Stimulated activated CD8-positive, alpha-beta memory T cell treated with anti-CD3 and anti-CD28 coated beads, Interleukin-15, amount 100 ng/mL, for 48 hours (primary cell): ENCODE measurements at regions not wholly inside any gene's neighbourhood (a gene's known extent, or its start where the extent isn't known, plus 50 kb on each side); places are given as distances from the start of the nearest gene placed in this dataset.
"Not testable (repeated sequence)": the region's sequence is repeated elsewhere in the genome, so short reads cannot be mapped to it uniquely, and the experiment has no call there.

Experiments used
- DNase-seq, 2 donors: peaks; one replicate each; pipeline ENCODE4 v3.0.0-alpha.2; 2020; ENCODE audit warnings: low read depth in 2 of 2

DNA sequence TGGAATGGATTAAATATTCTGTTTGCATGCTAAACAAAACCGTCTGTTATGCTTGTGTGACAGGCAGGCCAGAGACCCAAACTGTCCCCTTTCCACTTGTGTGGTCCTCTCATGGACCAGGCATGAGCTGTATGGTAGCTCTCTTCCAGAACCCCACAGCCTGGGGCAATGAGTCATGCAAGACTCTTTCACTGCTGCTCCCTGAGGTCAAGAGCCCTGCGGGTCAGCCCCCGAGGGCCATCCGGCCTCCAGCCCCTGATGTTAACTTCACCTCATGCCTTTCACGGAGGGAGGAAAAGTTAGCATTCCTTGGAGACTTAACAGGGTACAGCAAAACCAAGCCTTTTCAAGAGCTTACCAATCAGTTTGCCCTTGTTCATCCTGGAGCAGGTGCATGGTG lies 239.1 kb upstream of the DIO3 start:
- DNase-seq = no peak

DNA sequence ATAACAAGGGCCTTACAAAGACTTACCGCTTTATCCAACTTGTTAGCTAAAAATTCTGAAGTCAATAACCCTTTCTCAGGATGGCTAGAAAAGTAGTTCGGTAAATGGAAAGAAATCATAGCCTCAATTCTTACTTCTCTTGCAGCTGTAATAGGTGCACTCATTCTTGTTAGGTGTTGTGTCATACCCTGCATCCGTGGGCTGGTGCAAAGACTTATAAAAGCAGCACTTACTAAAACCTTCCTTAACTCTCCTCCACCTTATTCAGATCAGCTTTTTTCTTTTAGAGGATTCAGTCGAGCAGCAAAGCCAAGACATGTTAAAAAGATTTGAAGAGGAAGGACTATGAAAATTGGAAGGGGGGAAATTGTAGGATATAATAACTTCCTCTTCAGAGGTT lies 238.2 kb upstream of the DIO3 start:
- DNase-seq = no peak

DNA sequence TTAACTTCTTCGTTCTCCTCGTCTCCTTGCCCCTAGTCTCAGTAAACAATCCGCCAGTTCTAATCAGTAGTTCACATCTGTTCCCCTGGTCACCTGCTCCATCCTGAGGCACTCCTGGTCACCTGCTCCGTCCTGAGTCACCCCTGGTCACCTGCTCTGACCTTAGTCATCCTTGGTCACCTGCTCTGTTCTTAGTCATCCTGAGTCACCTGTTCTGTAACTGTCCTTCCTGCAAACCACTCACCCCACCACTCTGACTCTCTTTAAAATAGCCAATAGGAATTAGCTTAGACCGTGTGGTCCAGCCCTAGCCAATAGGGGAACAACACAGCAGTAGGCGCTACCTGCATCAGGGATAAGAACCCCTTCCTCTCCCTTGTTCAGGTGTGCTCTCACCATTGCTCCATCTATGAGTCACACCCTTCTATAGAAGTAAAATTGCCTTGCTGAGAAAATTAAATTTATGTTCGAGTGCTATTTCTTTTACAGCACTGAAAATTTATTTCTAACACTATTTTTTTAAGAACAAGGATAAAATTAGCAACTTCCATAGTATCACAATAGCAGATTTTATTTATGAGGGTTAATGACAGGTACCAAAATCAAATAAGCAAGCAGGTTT lies 237.6 kb upstream of the DIO3 start:
- DNase-seq = not testable (repeated sequence)

DNA sequence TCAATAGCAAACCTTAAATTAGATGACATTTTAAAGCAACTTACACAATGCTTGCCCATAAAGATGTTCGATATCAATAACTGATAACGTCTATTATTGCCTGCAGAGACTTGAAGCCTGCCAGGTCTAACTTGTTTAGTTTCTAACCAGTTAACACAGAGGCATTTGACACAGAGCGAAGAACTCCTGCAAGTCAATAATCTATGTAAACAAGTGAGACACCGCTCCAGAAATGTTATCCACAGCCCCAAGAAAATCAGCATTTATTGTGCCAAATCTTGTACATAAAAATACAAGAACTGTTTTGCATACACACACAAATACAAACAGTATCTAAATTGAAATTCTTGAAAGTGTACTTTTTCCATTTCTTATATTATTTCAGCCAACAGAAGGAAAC lies 236.0 kb upstream of the DIO3 start:
- no peak for DNase-seq

DNA sequence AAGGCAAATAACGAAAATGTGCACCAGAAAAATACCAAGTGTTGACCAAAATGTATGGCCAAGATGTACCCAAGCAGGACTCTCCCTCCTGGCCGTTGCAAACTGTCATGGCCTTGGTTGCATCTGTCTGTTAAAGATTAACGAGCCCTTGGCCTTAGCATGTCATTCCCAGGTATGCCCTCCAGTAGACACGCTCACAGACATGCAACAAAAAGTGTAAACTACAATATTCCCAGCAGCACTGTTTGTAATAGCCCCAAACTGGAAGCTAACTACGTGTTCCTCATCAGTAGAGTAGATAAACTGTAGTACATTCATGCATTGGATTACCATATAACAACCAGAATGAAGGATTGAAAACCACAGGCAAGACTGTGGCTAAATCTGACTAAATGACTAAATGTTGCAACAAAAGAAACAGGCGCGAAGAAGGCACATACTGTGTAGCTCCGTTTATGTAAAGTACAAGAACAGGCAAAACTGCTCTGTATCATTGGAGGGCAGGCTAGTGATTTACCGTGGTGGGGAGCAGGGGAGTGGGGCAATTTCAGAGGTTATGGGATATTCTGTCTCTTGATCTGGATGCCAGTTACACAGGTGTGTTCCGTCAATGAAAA lies 232.8 kb upstream of the DIO3 start:
- DNase-seq = no peak

DNA sequence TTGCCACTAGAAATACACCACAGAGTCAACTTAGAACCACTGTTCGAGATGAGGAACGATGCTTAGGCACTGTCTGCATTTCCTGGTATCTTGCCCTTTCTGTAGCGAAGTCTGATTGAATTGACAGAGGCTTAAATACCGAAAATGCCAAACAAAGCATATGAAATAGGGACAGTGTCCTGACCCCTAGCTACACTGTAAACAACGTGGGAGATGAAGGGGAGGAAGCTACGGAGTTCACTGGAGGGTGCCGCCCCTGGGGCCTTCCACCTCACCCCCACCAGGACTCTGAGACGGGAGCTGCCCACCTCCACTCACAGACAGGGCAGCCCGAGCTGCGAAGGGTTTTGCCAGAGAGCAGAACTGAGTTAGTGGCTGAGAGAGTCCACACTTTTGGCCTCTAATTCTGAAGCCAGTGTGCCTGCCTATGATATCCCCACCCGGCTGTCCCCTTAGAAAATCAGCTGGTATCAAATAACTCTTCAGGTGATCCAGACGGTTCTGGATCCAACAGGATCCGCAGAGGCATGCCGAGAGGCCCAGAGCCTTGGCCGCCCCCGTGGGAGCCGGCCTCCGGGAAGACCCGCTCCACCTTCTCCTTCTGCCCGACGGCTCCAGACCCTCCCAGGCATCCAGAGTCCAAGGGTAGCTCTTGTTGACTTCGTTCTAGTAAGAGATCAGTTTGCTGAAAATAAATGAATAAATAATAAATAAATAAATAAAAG lies 230.7 kb upstream of the DIO3 start:
- DNase-seq = no peak

DNA sequence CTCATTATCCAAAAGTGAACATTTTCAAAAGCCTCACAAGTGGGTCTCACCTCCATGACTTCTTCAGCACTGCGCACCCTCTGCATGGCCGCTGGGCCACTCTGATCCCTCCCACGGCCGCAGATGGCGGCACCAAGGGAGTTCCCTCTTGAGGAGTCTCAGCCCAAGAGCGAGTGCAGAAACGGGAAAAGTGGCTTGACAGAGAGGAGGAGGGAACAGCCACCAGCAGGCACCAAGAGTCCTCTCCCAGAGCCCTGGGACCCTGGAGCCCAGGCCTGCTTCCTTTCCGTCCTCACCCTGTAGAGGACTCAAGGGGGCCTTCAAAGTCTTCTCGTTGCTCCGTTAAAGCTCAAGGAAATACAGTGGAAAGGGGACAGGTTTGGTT lies 230.2 kb upstream of the DIO3 start:
- no peak for DNase-seq

DNA sequence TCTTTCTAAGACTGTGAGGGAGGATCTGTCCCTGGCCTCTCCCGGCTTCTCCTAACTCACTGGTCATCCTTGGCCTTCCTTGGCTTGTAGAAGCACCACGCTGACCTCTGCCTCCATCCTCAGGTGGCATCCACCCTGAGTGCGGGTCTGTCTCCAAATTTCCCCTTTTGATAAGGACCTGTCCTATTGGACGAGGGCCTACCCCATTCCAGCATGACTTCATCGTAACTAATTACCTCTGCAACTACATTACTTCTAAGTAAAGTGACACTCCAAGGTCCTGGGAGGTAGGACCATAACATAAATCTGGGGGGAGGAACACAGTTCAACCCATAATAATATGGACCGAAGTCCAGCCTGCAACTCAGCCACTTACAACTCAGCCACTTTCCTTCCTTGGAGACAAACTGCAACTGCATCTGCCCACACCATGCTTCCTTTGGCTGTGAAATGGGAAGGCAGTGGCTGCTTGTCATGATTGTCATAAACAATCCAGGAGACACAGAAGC lies 229.6 kb upstream of the DIO3 start:
- no peak for DNase-seq

DNA sequence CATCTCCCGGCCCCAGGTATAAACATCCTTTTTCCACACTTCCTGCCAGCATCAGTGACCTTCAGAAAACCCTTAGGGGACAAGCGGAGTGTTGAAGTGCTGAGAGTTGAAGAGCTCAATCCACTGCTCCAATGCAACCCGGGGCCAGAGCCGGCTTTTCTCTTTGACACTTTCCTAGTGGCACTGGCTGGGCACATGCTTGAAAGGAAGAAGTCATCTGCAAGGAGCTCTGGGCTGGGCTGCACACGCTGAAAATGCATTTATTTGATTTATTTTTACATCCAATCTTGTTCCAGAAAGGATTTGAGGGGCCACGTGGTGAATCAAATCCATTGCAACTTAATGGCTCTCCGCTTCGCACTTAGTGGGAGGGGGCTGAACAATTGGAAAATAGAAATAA lies 229.0 kb upstream of the DIO3 start:
- no peak for DNase-seq

DNA sequence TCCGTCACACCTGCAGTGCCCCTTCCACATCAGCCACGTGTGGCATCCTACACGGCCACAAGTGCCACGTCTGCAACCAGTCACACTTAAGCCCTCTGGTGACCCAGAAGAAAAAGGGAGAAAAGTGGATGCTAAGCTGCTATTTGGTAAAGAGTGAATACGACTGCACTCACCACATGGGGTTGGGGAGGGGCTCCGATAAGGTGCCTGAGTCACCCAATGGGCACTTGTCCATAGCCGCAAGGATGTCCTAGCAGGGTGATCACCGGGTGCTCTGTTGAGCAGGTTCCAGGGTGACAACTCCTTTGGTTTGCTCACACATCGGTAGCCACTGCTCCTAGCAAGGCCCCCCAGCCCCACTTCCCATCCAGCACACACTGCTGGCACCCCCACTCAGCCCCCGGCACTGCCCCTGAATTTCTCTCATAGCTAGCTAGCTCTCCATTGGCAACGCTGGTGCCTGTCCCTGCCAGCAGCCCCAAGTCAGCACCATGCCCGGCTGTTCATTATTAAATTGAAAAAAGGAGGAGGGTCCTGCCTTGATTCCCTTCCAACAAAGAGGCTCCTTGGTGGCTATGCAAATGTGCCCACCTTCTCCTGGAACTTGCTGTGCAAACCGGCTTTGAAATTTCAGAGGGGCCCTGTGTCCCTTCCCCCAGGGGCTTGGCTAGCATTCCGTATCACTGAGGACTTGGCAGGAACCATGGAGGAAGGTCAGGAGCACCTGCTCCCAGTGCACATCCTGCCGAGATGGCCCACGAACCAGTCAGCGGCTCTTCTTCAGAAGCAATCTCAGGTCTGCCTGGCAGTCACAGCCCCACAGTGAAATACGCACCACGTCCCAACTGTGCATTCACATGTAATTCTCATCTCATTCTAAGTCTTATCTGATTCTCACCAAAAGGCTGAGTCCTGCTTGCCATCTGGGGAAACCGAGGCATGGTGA lies 227.7 kb upstream of the DIO3 start:
- DNase-seq = no peak

DNA sequence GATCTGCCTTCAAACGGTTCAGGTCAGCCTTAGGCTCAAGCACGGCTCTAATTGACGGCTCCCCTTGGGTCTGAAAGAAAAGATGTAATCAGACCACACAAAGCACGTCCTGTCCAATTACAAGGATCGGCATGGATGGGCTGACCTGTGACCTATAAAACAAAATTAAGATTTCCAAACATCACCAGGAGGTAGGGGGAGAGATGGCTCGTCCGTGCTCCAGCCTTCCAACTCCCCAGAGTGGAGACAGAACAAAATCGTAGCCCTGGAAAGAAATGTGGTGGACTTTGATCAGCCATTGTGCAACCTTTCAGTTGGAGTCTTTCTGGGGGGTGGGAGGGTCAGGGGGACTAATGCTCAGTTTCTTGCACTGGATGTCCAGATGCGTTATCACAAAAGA lies 226.6 kb upstream of the DIO3 start:
- no peak for DNase-seq

DNA sequence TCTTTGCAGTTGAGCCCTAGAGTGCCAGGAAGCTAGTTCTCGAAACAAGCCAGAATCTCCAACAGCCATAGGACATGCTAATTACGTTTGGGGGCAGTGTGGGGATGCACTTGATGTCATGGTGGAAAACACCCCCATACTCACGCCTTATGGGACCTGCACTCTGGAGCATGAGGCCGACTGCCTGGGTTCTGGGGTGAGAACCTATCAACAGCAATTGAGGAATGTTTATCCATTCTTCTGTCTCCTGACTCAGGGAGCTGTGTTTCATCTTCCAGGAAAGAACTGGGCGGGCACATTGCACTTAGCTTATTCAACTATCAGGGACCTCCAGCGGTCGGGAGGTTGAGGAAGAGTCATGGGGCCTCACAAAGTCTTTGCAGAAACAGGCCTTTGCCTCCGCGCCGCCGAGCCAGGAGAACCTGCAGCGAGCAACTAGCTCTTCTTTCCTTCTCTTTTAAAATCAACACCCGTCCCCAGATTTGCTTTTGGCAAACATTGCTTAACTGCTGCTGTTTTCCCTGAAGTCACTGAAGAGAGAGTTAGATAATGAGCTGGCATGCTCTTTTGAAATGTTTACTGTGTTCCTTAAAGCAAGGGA lies 226.1 kb upstream of the DIO3 start:
- no peak for DNase-seq

DNA sequence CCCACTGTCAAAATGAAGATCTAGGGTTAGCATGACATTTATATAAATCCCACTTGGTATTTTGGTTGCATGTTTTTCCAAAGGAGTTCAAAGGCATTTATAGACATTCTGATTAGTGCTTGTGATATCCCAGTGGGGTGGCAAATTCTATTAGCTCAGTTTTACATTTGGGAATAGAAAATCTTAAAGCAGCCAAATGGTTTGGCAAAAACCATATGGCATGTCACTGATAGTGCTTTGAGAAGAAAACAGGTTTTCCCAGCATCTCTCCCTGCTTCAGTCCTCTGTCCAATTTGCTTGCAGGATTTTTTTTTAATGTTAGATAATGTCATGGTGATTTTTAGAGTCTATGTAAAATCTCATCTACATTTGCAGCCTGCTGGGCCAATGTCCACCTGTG lies 225.1 kb upstream of the DIO3 start:
- DNase-seq = no peak

DNA sequence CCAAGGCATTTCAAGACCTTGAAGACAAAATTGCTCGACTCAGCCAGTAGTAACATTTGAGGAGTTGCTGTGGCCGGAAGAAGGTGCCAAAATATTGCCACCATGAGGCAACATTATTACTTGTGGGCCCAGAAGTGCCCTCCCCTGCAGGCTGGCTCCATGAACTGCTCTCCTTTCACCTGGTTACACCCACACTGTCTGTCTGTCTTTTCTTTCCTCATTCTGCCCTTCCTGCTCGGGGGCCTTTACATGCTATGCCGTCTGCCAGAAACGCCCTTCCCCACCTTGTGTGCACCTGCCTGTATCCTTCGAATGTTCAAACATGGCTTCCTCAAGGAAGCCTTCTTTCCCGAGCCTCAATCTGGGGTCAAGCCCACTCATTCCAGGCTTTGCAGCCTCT lies 224.2 kb upstream of the DIO3 start:
- no peak for DNase-seq

DNA sequence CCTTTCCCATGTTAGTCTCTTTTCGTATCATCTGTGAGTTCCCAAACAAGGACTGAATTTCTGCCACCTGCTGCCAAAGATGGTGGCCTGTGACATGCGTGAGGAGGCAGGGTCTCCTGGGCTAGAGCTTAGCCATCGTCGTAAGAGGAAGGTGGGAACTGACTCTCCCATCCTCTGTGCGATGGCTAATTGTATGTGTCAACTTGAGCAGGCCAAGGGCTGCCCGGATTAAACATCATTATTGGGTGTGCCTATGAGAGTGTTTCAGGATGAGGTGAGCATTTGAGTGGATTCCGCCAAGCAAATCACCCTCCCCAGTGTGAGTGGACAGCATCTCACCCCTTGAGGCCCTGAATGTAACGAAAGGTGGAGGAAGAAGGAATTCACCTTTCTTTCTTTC lies 220.7 kb upstream of the DIO3 start:
- DNase-seq = no peak

DNA sequence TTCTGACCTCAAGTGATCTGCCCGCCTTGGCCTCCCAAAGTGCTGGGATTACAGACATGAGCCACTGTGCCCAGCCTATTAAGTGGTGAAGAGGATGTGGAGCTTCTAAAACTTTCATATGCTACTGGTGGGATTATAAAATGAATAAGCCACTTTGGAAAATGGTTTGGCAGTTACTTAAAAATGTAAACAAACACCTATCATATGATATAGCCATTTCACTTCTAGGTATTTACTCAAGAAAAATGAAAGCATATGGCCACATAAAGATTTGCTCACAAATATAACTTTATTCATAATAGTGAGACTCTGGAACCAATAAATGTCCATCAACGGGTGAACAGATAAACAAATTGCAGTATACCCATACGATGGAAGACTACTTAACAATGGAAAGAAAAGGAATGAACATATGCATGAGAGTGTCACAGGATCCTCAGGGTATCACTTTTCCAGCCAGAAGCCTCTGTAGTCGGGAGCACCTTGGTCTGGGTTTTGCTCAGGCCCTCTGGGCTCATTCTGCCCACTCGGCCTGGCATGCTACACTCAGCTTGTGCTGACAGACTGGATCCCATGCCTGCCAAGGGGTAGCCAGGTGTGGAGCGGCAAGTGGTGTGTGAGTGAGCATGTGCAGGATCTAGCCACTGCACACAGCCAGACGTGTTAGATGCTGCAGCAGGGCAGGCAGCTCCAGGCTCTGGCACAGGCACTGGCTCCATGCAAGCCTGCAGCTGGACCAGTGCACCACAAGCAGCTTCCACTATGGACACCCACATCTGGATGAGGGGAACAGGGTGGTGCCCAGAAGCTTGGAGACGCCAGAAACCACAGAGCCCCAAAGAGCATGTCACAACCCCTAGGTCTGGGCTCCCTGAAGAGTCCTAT lies 213.2 kb upstream of the DIO3 start:
- no peak for DNase-seq

DNA sequence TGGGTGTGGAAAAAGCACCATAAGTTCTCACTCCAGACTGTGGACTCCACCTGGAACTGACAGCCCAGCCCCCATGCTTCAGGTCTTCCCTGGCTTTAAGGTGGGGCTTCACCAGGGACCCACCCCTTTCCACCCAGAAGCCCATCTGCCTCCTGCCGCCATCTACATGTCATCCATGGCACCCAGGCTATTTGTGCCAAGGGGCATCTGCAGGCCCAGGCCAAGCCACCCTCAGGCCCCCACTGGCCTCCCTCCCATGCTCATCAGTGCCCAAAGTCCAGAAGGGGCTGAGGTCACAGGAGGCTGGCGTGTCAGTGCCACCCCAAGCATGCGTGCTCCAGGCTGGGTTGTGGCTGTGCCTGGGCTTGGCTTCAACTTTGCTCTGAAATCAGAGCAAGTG lies 212.2 kb upstream of the DIO3 start:
- DNase-seq = no peak

DNA sequence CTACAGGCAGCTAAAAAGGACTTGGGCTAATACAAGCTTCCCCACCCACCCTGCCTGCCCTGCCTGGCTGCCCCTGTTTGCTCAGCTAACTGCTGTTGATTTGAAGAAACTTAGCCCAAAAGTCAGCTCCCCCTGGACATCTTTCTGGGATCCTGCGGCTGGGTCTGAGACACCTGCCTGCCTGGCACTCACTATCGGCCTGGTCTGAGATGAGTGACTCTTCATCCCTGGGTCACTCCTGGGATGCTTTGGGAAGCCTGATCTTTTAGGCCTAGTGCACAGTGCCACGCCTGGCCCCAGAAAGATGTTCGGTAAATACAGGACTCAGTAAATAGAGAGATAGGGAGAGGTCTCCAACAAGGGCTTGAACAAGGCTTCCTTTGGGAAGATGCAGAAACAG lies 211.3 kb upstream of the DIO3 start:
- DNase-seq = no peak

DNA sequence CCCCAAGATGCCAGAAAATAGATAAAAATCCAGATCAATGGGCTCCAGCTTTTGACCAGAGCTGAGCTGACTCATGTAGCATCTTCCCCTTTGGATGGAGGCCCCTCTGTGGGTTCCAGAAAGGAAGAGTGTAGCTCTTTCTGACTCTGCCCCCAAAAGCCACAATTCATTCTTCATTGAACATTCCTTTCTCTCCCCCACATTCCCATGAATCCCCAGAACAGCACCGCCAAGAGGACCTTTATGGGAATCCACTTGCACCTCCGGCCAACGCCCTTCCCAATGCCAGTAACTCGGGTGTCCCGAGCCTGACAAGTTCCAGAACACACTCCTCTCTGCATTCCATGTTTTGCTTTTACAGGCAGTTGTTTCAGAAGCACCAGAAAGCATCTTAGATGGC lies 210.6 kb upstream of the DIO3 start:
- DNase-seq = no peak

DNA sequence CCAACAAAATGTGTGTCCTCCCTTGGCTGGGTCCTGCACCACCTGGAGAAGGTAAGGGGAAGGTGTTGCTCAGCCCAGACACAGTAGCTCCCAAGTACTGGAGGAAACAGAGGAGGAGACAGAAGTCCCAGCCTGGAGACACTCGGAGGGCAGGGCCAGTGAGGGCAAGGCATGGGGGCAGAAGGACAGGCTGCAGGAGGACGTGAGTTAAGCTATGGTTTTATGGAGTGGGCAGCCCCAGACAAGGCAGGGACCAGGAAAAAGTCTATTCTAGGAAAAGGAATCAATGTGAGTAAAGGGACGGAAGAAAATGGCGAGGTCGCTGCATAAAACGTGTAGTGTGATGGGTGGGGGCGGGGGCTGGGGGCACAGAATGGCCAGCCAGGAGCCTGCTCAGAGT lies 210.1 kb upstream of the DIO3 start:
- DNase-seq = no peak

DNA sequence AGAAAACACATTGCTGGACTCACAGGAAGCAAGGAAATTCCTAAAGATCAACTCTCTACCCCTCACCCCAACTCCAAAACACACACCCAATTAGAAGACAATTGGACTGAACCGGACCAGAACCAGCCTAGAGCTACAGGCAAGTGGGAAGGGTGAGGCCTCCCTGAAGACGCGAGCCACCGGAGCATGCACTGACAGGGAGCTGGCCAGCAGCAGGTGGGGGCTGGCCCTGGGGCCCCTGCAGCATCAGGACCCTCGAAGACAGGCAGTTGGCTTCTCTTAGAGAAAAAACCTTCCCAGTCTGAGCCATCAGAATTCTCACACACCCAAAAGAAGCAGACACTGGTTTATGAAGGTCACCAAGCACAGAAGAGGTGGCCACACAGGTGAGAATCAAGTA lies 209.5 kb upstream of the DIO3 start:
- DNase-seq = no peak
